Lung (tissue), 11 donors: ENCODE measurements at regions not wholly inside any gene's neighbourhood (a gene's known extent, or its start where the extent isn't known, plus 50 kb on each side); places are given as distances from the start of the nearest gene placed in this dataset.

Experiments
- ATAC-seq: fragments of 200-7000 bp; cut with Tn5 transposase; one replicate; pipeline ENCODE4 v1.9.1; 2020; ENCODE audit warnings: moderate number of reproducible peaks; ENCODE audit not compliant: insufficient read depth, low FRiP score
- DNase-seq, 3 donors: peaks; one replicate each; pipeline ENCODE4 v3.0.0-alpha.2; 2013 to 2017
- H3K27ac ChIP-seq, 2 donors: one replicate each; pipeline ENCODE4 v1.5.1; 2013; ENCODE audit warnings: mild to moderate bottlenecking in 2 of 2, moderate library complexity in 2 of 2, control low read depth in 1 of 2, inconsistent platforms in 1 of 2, low read depth in 1 of 2, low read length in 1 of 2
- H3K27me3 ChIP-seq, 3 donors: one replicate each; pipeline ENCODE4 v1.5.1; 2013; ENCODE audit warnings: low read length in 2 of 3; ENCODE audit not compliant: control insufficient read depth in 3 of 3, insufficient read depth in 3 of 3
- H3K36me3 ChIP-seq, 4 donors: one replicate each; pipeline ENCODE4 v1.5.1; 2013; ENCODE audit warnings: low read length in 4 of 4, mild to moderate bottlenecking in 1 of 4, moderate library complexity in 1 of 4; ENCODE audit not compliant: control insufficient read depth in 4 of 4, insufficient read depth in 4 of 4
- H3K4me1 ChIP-seq, 5 donors: one replicate each; pipeline ENCODE4 v1.5.1; 2013; ENCODE audit warnings: low read length in 5 of 5, mild to moderate bottlenecking in 2 of 5, moderate library complexity in 1 of 5; ENCODE audit not compliant: control insufficient read depth in 5 of 5, insufficient read depth in 5 of 5
- H3K4me3 ChIP-seq: one replicate; pipeline ENCODE4 v1.5.1; 2013; ENCODE audit warnings: mild to moderate bottlenecking, control low read depth, moderate library complexity
- H3K9ac ChIP-seq, 2 donors: one replicate each; pipeline ENCODE4 v1.5.1; 2013; ENCODE audit warnings: low read length in 2 of 2, control low read depth in 1 of 2; ENCODE audit not compliant: insufficient read depth in 1 of 2
- H3K9me3 ChIP-seq, 4 donors: one replicate each; pipeline ENCODE4 v1.5.1; 2013; ENCODE audit warnings: low read length in 3 of 4, mild to moderate bottlenecking in 1 of 4, moderate library complexity in 1 of 4; ENCODE audit not compliant: control insufficient read depth in 4 of 4, insufficient read depth in 3 of 4
- WGBS, 2 donors: extraction: QIAGEN DNeasy Blood & Tissue Kit; methylation state at CpG; one replicate each; pipeline ENCODE4 v1.1.7; 2013; 5-methylcytosine and 5-hydroxymethylcytosine counted together
- TF ChIP-seq, protein P1 (sequence below): IDR thresholded peaks from 2 replicates; pipeline ENCODE4 v1.5.1; 2012; ENCODE audit warnings: mild to moderate bottlenecking; ENCODE audit errors: control extremely low read depth, extremely low read depth
- donor health status: control.
- donor health status: control.
- donor health status: Bipolar disorder and iron deficiency.
- donor health status: healthy.
- donor health status: DM: yes; HTN: yes; CAD: no.

GRCh38 chrX:38982843-38983242, 181.6 kb downstream of the MID1IP1 start:
- Histone ChIP-seq H3K9ac (no peak overlapping the region), H3K4me1 (no peaks in the 10 kb centered on the region), H3K27me3 (peaks cover 0 to 11% (median 7%) of the 10 kb centered on the region in 3 donors), H3K9me3 (no peaks in the 10 kb centered on the region), H3K27ac (no peak overlapping the region), H3K36me3 (no peaks in the 10 kb centered on the region), H3K4me3 (no peak overlapping the region)
- DNase-seq (no peak), ATAC-seq (no peak)
- TF ChIP-seq, protein P1, sequence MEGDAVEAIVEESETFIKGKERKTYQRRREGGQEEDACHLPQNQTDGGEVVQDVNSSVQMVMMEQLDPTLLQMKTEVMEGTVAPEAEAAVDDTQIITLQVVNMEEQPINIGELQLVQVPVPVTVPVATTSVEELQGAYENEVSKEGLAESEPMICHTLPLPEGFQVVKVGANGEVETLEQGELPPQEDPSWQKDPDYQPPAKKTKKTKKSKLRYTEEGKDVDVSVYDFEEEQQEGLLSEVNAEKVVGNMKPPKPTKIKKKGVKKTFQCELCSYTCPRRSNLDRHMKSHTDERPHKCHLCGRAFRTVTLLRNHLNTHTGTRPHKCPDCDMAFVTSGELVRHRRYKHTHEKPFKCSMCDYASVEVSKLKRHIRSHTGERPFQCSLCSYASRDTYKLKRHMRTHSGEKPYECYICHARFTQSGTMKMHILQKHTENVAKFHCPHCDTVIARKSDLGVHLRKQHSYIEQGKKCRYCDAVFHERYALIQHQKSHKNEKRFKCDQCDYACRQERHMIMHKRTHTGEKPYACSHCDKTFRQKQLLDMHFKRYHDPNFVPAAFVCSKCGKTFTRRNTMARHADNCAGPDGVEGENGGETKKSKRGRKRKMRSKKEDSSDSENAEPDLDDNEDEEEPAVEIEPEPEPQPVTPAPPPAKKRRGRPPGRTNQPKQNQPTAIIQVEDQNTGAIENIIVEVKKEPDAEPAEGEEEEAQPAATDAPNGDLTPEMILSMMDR, result no peak
- WGBS, 2 donors, result 36 to 61% methylated on average over 3 of the region's 3 CpGs

DNA sequence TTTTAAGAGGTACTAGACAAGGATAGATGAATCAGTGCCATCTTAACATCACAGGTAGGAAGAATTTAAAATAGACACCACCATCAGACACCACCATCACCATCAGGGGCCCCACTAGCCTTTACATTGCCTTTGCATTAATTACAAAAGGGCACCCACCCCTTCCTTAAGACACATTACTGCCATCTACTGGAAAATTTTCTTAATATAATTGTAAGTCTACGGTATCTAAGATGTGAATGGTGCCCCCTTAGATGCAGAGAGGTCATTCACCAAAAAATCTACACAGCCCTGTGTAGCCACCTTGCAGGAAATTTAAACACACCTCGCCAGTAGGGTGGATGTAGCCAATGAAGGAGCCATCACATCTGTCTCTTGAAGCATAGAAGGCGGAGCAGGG, 184.1 kb downstream of the MID1IP1 start:
- Histone ChIP-seq H3K9me3 (no peaks in the 10 kb centered on the region), H3K36me3 (no peaks in the 10 kb centered on the region), H3K27ac (no peak overlapping the region), H3K9ac (no peak overlapping the region), H3K27me3 (peaks cover 0 to 16% (median 4%) of the 10 kb centered on the region in 3 donors), H3K4me1 (no peaks in the 10 kb centered on the region), H3K4me3 (no peak overlapping the region)
- TF ChIP-seq, protein P1, result no peak
- DNase-seq (no peak), ATAC-seq (no peak)
- 36 to 37% methylated on average over 3 of the region's 3 CpGs for WGBS, 2 donors

- H3K27me3 ChIP-seq, result peaks cover 1 to 16% (median 4%) of the 10 kb centered on the region in 3 donors
- 28 to 44% methylated on average over 2 of the region's 2 CpGs for WGBS, 2 donors
- H3K9ac ChIP-seq, result no peak overlapping the region
- TF ChIP-seq, protein P1, result no peak
- H3K9me3 ChIP-seq, result no peaks in the 10 kb centered on the region
- no peak for ATAC-seq
- no peaks in the 10 kb centered on the region for H3K36me3 ChIP-seq
- no peak overlapping the region for H3K4me3 ChIP-seq
- no peak for DNase-seq
- H3K4me1 ChIP-seq, result no peaks in the 10 kb centered on the region
- H3K27ac ChIP-seq, result no peak overlapping the region
Observed at GRCh38 chrX:38985945-38986344, 184.7 kb downstream of the MID1IP1 start.

- WGBS, 2 donors, result 52 to 60% methylated on average over 3 of the region's 3 CpGs
- Histone ChIP-seq H3K36me3 (no peaks in the 10 kb centered on the region), H3K27ac (no peak overlapping the region), H3K9ac (no peak overlapping the region), H3K4me1 (no peaks in the 10 kb centered on the region), H3K9me3 (no peaks in the 10 kb centered on the region), H3K27me3 (peaks cover 4 to 16% (median 4%) of the 10 kb centered on the region in 3 donors), H3K4me3 (no peak overlapping the region)
- ATAC-seq (no peak), DNase-seq (no peak)
- TF ChIP-seq, protein P1, result no peak
Observed at GRCh38 chrX:38986586-38986985, 185.3 kb downstream of the MID1IP1 start.
